SK-N-SH (cell line): ENCODE measurements at regions not wholly inside any gene's neighbourhood (a gene's known extent, or its start where the extent isn't known, plus 50 kb on each side); places are given as distances from the start of the nearest gene placed in this dataset.

Experiments
- CTCF ChIA-PET: fragments of 300-600, 350-600 bp; formaldehyde crosslinking; extraction: SDS; loops from one replicate; lab custom pipeline; 2021; lab: Yijun Ruan, JAX
- POLR2A ChIA-PET: fragments of 350-600 bp; sonication (Branson Sonifier 250); formaldehyde crosslinking; extraction: SDS; loops from one replicate; lab custom pipeline; 2020; ENCODE audit warnings: antibody characterized with exemption, inconsistent platforms; lab: Yijun Ruan, JAX
- DNase-seq: peaks from one replicate; pipeline ENCODE4 v3.0.0; 2012
- H2AFZ ChIP-seq: fragments of 200-600 bp; sonication (generic); 2 replicates; pipeline ENCODE4 v1.8.1; 2016; ENCODE audit warnings: antibody characterized with exemption, mild to moderate bottlenecking, low read depth
- H3F3A ChIP-seq: fragments of 200-600 bp; sonication (generic); replicated peaks from 2 replicates; pipeline ENCODE3; 2016; ENCODE audit warnings: antibody characterized with exemption, mild to moderate bottlenecking; ENCODE audit not compliant: insufficient read depth
- H3K27ac ChIP-seq, 2 experiments: fragments of 200-500 bp in 1 of 2; fragments of 200-600 bp in 1 of 2; sonication (Bioruptor generic) in 1 of 2; sonication (generic), shearing (Covaris generic) in 1 of 2; 2 replicates each; pipeline versions ENCODE4 v1.5.1 to v1.6.1; 2014 to 2016; ENCODE audit warnings: low read depth in 2 of 2, inconsistent platforms in 1 of 2, low read length in 1 of 2, mild to moderate bottlenecking in 1 of 2, mixed read lengths in 1 of 2
- H3K27me3 ChIP-seq: fragments of 200-600 bp; sonication (generic), shearing (Covaris generic); 2 replicates; pipeline ENCODE4 v1.6.1; 2016; ENCODE audit warnings: mixed run types; ENCODE audit not compliant: insufficient read depth
- H3K36me3 ChIP-seq, 2 experiments: fragments of 200-500 bp in 1 of 2; fragments of 200-600 bp in 1 of 2; sonication (Bioruptor generic) in 1 of 2; sonication (generic) in 1 of 2; replicated peaks in 1 of 2; 2 replicates each; pipeline versions ENCODE3 to v1.5.1; 2014 to 2016; ENCODE audit warnings: low read length in 1 of 2, mild to moderate bottlenecking in 1 of 2; ENCODE audit not compliant: insufficient read depth in 2 of 2, control insufficient read depth in 1 of 2
- H3K4me1 ChIP-seq, 2 experiments: fragments of 200-500 bp in 1 of 2; fragments of 200-600 bp in 1 of 2; sonication (Bioruptor generic) in 1 of 2; sonication (generic), shearing (Covaris generic) in 1 of 2; 2 replicates each; pipeline versions ENCODE4 v1.5.1 to v1.6.1; 2014 to 2016; ENCODE audit warnings: low read depth in 1 of 2, low read length in 1 of 2, mixed run types in 1 of 2; ENCODE audit not compliant: insufficient read depth in 2 of 2, control insufficient read depth in 1 of 2
- H3K4me2 ChIP-seq: fragments of 200-600 bp; sonication (generic), shearing (Covaris generic); 2 replicates; pipeline ENCODE4 v1.6.1; 2017; ENCODE audit warnings: mixed run types
- H3K4me3 ChIP-seq, 2 experiments: fragments of 200-500 bp in 1 of 2; fragments of 200-600 bp in 1 of 2; sonication (Bioruptor generic) in 1 of 2; sonication (generic), shearing (Covaris generic) in 1 of 2; 2 replicates each; pipeline versions ENCODE4 v1.5.1 to v1.8.1; 2014 to 2016; ENCODE audit warnings: low read depth in 2 of 2, inconsistent platforms in 1 of 2, low read length in 1 of 2, mild to moderate bottlenecking in 1 of 2, mixed read lengths in 1 of 2, moderate library complexity in 1 of 2
- H3K79me2 ChIP-seq: fragments of 200-600 bp; sonication (generic); 2 replicates; pipeline ENCODE4 v1.8.1; 2017; ENCODE audit warnings: mild to moderate bottlenecking; ENCODE audit not compliant: insufficient read depth
- H3K9ac ChIP-seq: fragments of 200-600 bp; sonication (generic); 2 replicates; pipeline ENCODE4 v1.6.1; 2017; ENCODE audit warnings: mixed run types
- H3K9me2 ChIP-seq: fragments of 200-600 bp; sonication (generic); 2 replicates; pipeline ENCODE4 v1.6.1; 2017; ENCODE audit warnings: mixed run types
- H3K9me3 ChIP-seq: fragments of 200-600 bp; sonication (generic); 2 replicates; pipeline ENCODE4 v1.6.1; 2017; ENCODE audit warnings: mixed run types, mild to moderate bottlenecking, moderate library complexity
- H4K20me1 ChIP-seq: fragments of 200-600 bp; sonication (generic); 2 replicates; pipeline ENCODE4 v1.6.1; 2017; ENCODE audit warnings: mild to moderate bottlenecking, mixed run types; ENCODE audit not compliant: insufficient read depth
- CHD2 ChIP-seq: fragments of 150-350 bp; IDR thresholded peaks from 2 replicates; pipeline ENCODE4 v1.6.1; 2018; ENCODE audit warnings: low read length; ENCODE audit not compliant: partially characterized antibody
- CTCF ChIP-seq: fragments of 200-600 bp; sonication (generic); IDR thresholded peaks from 2 replicates; pipeline ENCODE4 v1.6.1; 2017; ENCODE audit warnings: antibody characterized with exemption, mild to moderate bottlenecking, moderate library complexity
- ELF1 ChIP-seq: IDR thresholded peaks from 2 replicates; pipeline ENCODE4 v1.4.0; 2012
- EZH2phosphoT487 ChIP-seq: fragments of 200-600 bp; sonication (generic); IDR thresholded peaks from 2 replicates; pipeline ENCODE4 v1.6.1; 2017; ENCODE audit warnings: low read depth, mixed run types, mild to moderate bottlenecking, antibody characterized with exemption, moderate library complexity, borderline replicate concordance
- NRF1 ChIP-seq: IDR thresholded peaks from 2 replicates; pipeline ENCODE4 v1.6.1; 2012; ENCODE audit warnings: low read depth, mild to moderate bottlenecking, low read length
- POLR2AphosphoS5 ChIP-seq: IDR thresholded peaks from 2 replicates; pipeline ENCODE4 v1.6.1; 2012; ENCODE audit warnings: low read depth, low read length
- RXRA ChIP-seq: IDR thresholded peaks from 2 replicates; pipeline ENCODE4 v1.4.0; 2012; ENCODE audit warnings: low read depth, mild to moderate bottlenecking, borderline replicate concordance
- TAF1 ChIP-seq: IDR thresholded peaks from 2 replicates; pipeline ENCODE4 v1.6.1; 2012; ENCODE audit warnings: low read depth, mild to moderate bottlenecking, low read length, moderate library complexity, borderline replicate concordance
- USF1 ChIP-seq: IDR thresholded peaks from 2 replicates; pipeline ENCODE4 v1.4.0; 2012; ENCODE audit warnings: low read depth, borderline replicate concordance
- USF2 ChIP-seq: fragments of 150-350 bp; IDR thresholded peaks from 2 replicates; pipeline ENCODE4 v1.6.1; 2017; ENCODE audit warnings: antibody characterized with exemption, low read length, low read depth, borderline replicate concordance
- WGBS: methylation state at CpG from one replicate; pipeline ENCODE4 v1.1.6; 2017; ENCODE audit warnings: low lambda C conversion rate; 5-methylcytosine and 5-hydroxymethylcytosine counted together

- no peaks in the 10 kb centered on the region; a peak in 1 of 4 replicates for H3K4me1 ChIP-seq
- no peak overlapping the region for H3K4me3 ChIP-seq
- peaks cover 0 to 4% of the 10 kb centered on the region in 2 experiments for H3K36me3 ChIP-seq
- 77% methylated on average over 3 of the region's 3 CpGs for WGBS
- H3K9me3 ChIP-seq, result no peaks in the 10 kb centered on the region
- H3K79me2 ChIP-seq, result no peaks in the 10 kb centered on the region
- ChIA-PET POLR2A (no interaction called here), CTCF (no interaction called here)
- H3F3A ChIP-seq, result no peaks in the 10 kb centered on the region
- DNase-seq, result no peak
- TF ChIP-seq CHD2 (no peak), TAF1 (no peak), EZH2phosphoT487 (no peak), CTCF (no peak), USF2 (no peak), RXRA (no peak), USF1 (no peak), NRF1 (no peak), ELF1 (no peak), POLR2AphosphoS5 (no peak)
- H3K9ac ChIP-seq, result no peak overlapping the region
- no peak overlapping the region for H3K4me2 ChIP-seq
- H2AFZ ChIP-seq, result no peak overlapping the region
- H3K27ac ChIP-seq, result no peak overlapping the region
- no peaks in the 10 kb centered on the region for H3K9me2 ChIP-seq
- H4K20me1 ChIP-seq, result no peaks in the 10 kb centered on the region
- H3K27me3 ChIP-seq, result no peaks in the 10 kb centered on the region
These were observed 167.1 kb downstream of the ATP6V1G3 start for GRCh38 chr1:198373376-198373775.
